ENCODE measurements at regions not wholly inside any gene's neighbourhood (a gene's known extent, or its start where the extent isn't known, plus 50 kb on each side); places are given as distances from the start of the nearest gene placed in this dataset.

DNA sequence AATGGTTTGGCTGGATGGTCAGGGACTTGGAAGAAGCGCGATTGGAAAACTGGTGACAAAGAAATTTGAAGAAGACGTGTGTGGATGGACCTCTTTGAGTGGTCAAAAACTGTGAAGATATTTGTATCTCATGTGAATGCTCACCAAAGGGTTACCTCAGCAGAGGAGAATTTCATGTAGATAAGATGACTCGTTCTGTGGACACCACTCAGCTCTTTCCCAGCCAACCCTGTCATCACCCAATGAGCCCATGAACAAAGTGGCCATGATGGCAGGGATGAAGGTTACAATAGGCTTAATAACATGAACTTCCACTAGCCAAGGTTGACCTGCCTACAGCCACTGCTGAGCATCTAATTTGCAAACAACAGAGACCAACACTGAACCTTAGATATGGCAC lies 248.3 kb downstream of the KCNE4 start:
- TF ChIP-seq EP300 (IDR thresholded peaks at IDR 0.05) (no peak), POLR2AphosphoS5 (IDR thresholded peaks at IDR 0.05) (no peak), POLR2A (IDR thresholded peaks at IDR 0.05) (no peak)
- TF ChIP-seq, protein P1, sequence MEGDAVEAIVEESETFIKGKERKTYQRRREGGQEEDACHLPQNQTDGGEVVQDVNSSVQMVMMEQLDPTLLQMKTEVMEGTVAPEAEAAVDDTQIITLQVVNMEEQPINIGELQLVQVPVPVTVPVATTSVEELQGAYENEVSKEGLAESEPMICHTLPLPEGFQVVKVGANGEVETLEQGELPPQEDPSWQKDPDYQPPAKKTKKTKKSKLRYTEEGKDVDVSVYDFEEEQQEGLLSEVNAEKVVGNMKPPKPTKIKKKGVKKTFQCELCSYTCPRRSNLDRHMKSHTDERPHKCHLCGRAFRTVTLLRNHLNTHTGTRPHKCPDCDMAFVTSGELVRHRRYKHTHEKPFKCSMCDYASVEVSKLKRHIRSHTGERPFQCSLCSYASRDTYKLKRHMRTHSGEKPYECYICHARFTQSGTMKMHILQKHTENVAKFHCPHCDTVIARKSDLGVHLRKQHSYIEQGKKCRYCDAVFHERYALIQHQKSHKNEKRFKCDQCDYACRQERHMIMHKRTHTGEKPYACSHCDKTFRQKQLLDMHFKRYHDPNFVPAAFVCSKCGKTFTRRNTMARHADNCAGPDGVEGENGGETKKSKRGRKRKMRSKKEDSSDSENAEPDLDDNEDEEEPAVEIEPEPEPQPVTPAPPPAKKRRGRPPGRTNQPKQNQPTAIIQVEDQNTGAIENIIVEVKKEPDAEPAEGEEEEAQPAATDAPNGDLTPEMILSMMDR (IDR thresholded peaks at IDR 0.05): no peak
